ENCODE measurements at regions not wholly inside any gene's neighbourhood (a gene's known extent, or its start where the extent isn't known, plus 50 kb on each side); places are given as distances from the start of the nearest gene placed in this dataset.

GRCh38 chr10:130357226-130357625 lies 221.0 kb downstream of the GLRX3 start:
- Histone ChIP-seq H3K27ac (no peak overlapping the region), H3K9me3 (no peaks in the 10 kb centered on the region), H3K4me3 (no peak overlapping the region), H3K36me3 (no peaks in the 10 kb centered on the region), H3K4me1 (no peaks in the 10 kb centered on the region), H3K27me3 (no peaks in the 10 kb centered on the region)
- TF ChIP-seq CTCF (IDR thresholded peaks at IDR 0.05) = no peak
- no peak for DNase-seq (ENCODE audit: low spot score in 2 of 2)
- intact Hi-C loops (cut with DNase I) = no loop called here

GRCh38 chr10:130357951-130358350 lies 221.8 kb downstream of the GLRX3 start:
- DNase-seq (ENCODE audit: low spot score in 2 of 2) = peak in 1 of 2 donors; percentile 28
- Histone ChIP-seq H3K4me1 (no peaks in the 10 kb centered on the region), H3K4me3 (no peak overlapping the region), H3K9me3 (no peaks in the 10 kb centered on the region), H3K27ac (no peak overlapping the region), H3K36me3 (no peaks in the 10 kb centered on the region), H3K27me3 (no peaks in the 10 kb centered on the region)
- intact Hi-C loops (cut with DNase I) = no loop called here
- no peak for TF ChIP-seq CTCF (IDR thresholded peaks at IDR 0.05)

GRCh38 chr10:130358981-130359650 lies 222.9 kb downstream of the GLRX3 start:
- intact Hi-C loops (cut with DNase I) = no loop called here
- H3K4me3 ChIP-seq = no peak overlapping the region

DNA sequence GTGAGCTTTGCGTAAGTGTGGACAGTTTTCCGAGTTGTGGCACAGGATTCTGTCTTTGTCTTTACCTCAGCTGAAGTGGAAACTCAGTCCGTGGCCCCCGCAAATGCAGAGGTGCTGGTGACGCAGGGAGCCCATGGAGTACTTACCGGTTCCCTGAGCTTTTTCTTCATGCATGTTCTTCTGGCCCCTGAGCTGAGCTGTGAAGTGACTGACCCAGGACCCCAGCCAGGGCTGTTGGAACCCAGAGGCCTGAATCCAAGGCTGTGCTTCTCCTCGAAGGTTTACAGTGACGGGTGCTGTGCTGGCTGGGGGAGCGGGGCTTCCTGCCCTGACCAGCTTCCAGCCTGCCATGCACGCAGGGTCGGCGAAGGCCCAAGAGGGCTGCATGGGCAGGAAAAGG lies 223.5 kb downstream of the GLRX3 start:
- Histone ChIP-seq H3K27me3 (no peaks in the 10 kb centered on the region), H3K4me3 (no peak overlapping the region), H3K4me1 (no peaks in the 10 kb centered on the region), H3K9me3 (no peaks in the 10 kb centered on the region), H3K27ac (no peak overlapping the region), H3K36me3 (no peaks in the 10 kb centered on the region)
- no peak for DNase-seq (ENCODE audit: low spot score in 2 of 2)
- TF ChIP-seq CTCF (IDR thresholded peaks at IDR 0.05) = no peak
- intact Hi-C loops (cut with DNase I) = no loop called here

More at GRCh38 chr10:130358981-130359650, 222.9 kb downstream of the GLRX3 start:
- no peaks in the 10 kb centered on the region for H3K36me3 ChIP-seq
- H3K4me1 ChIP-seq = no peaks in the 10 kb centered on the region
- no peak for DNase-seq (ENCODE audit: low spot score in 2 of 2)
- no peaks in the 10 kb centered on the region for H3K27me3 ChIP-seq
- no peak for TF ChIP-seq CTCF (IDR thresholded peaks at IDR 0.05)
- no peak overlapping the region for H3K27ac ChIP-seq
- no peaks in the 10 kb centered on the region for H3K9me3 ChIP-seq

DNA sequence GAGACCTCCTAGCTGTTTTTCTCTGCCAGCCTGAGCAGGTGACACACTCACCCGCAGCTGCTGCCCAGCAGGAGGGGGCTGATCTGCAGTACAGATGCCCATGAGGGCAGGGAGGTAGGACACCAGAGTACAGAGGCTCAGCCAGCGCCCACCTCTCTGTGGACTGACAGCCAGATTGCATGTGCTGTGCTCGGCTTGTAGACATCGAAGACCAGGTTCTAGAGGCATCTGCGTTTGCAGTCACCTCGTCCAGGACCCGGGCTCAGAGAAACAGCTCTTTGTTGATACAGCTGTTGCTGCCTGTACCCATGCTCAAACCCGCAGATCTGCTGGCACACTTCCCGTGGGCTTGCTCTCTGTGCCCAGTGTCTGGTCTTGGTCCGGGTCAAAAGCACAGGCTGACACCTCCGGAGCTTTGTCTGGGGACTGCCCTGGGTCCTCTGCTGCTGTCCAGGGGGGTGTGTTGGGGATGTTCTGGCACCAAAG lies 224.7 kb downstream of the GLRX3 start:
- Histone ChIP-seq H3K4me3 (no peak overlapping the region), H3K27me3 (no peaks in the 10 kb centered on the region), H3K9me3 (no peaks in the 10 kb centered on the region), H3K27ac (no peak overlapping the region), H3K4me1 (no peaks in the 10 kb centered on the region), H3K36me3 (no peaks in the 10 kb centered on the region)
- intact Hi-C loops (cut with DNase I) = no loop called here
- no peak for DNase-seq (ENCODE audit: low spot score in 2 of 2)
- no peak for TF ChIP-seq CTCF (IDR thresholded peaks at IDR 0.05)

All from ascending aorta (tissue), 2 donors.